H1 (cell line): ENCODE measurements at regions not wholly inside any gene's neighbourhood (a gene's known extent, or its start where the extent isn't known, plus 50 kb on each side); places are given as distances from the start of the nearest gene placed in this dataset.

Experiments used
- CBX8 ChIP-seq: fragments of 300-800, 300-1000 bp; sonication (generic); IDR thresholded peaks from 2 replicates; pipeline ENCODE4 v1.7.1; 2016; ENCODE audit warnings: low read depth, low read length, borderline replicate concordance
- HDAC6 ChIP-seq: IDR thresholded peaks from one replicate; pipeline ENCODE4 v1.7.1; 2012; ENCODE audit warnings: low read depth, mild to moderate bottlenecking, inconsistent platforms, low read length, moderate library complexity
- NRF1 ChIP-seq: IDR thresholded peaks from 2 replicates; pipeline ENCODE4 v1.6.1; 2011; ENCODE audit warnings: mild to moderate bottlenecking, low read depth, low read length, improper control_type of control experiment
- TCF12 ChIP-seq: IDR thresholded peaks from 2 replicates; pipeline ENCODE4 v1.6.1; 2011; ENCODE audit warnings: low read depth, mild to moderate bottlenecking, low read length

GRCh38 chr3:70775257-70775656 is 462.8 kb upstream of the MDFIC2 start (continued):
- TF ChIP-seq CBX8: no peak
- no peak for TF ChIP-seq NRF1
- TF ChIP-seq TCF12: no peak
- TF ChIP-seq HDAC6: no peak
